Osteoblast (primary cell): ENCODE measurements at regions not wholly inside any gene's neighbourhood (a gene's known extent, or its start where the extent isn't known, plus 50 kb on each side); places are given as distances from the start of the nearest gene placed in this dataset.
A peak's percentile ranks its signal among the peaks of the same experiment; 100 is the strongest.

Source experiments
- DNase-seq: peaks from one replicate; pipeline ENCODE4 v3.0.0; 2011; ENCODE audit warnings: low spot score, mixed read lengths; ENCODE audit not compliant: insufficient read length; ENCODE audit errors: missing footprints
- H2AFZ ChIP-seq: 2 replicates; pipeline ENCODE4 v1.6.0; 2011; ENCODE audit warnings: mild to moderate bottlenecking, low read length
- H3K27ac ChIP-seq: 2 replicates; pipeline ENCODE4 v1.5.1; 2011; ENCODE audit warnings: mild to moderate bottlenecking, low read depth, low read length, moderate library complexity
- H3K27me3 ChIP-seq: 2 replicates; pipeline ENCODE4 v1.6.0; 2012; ENCODE audit warnings: mild to moderate bottlenecking, control low read depth, inconsistent platforms, low read length, moderate library complexity; ENCODE audit not compliant: insufficient read depth
- H3K36me3 ChIP-seq: 2 replicates; pipeline ENCODE4 v1.5.1; 2011; ENCODE audit warnings: mild to moderate bottlenecking, low read length, control low read depth, moderate library complexity; ENCODE audit not compliant: insufficient read depth
- H3K4me1 ChIP-seq: 2 replicates; pipeline ENCODE4 v1.5.1; 2011; ENCODE audit warnings: mild to moderate bottlenecking, low read length, control low read depth, moderate library complexity; ENCODE audit not compliant: insufficient read depth
- H3K4me2 ChIP-seq: 2 replicates; pipeline ENCODE4 v1.6.0; 2011; ENCODE audit warnings: mild to moderate bottlenecking, low read length; ENCODE audit not compliant: insufficient read depth
- H3K4me3 ChIP-seq: fragments of 200-600 bp; sonication (generic); 3 replicates; pipeline ENCODE4 v1.5.1; 2012; ENCODE audit warnings: mild to moderate bottlenecking, low read length, inconsistent platforms; ENCODE audit not compliant: insufficient read depth
- H3K79me2 ChIP-seq: 2 replicates; pipeline ENCODE4 v1.6.0; 2012; ENCODE audit warnings: mild to moderate bottlenecking, low read length, control low read depth, inconsistent platforms; ENCODE audit not compliant: insufficient read depth
- H3K9me3 ChIP-seq: 2 replicates; pipeline ENCODE4 v1.5.1; 2011; ENCODE audit warnings: low read depth, low read length, control low read depth
- H4K20me1 ChIP-seq: 2 replicates; pipeline ENCODE4 v1.6.0; 2012; ENCODE audit warnings: mild to moderate bottlenecking, low read length, control low read depth; ENCODE audit not compliant: insufficient read depth
- CTCF ChIP-seq: IDR thresholded peaks from 2 replicates; pipeline ENCODE4 v1.5.1; 2011; ENCODE audit warnings: mild to moderate bottlenecking, low read depth, low read length, moderate library complexity; ENCODE audit errors: extremely low read depth

- H3K4me3 ChIP-seq: no peak overlapping the region
- H2AFZ ChIP-seq: no peak overlapping the region
- no peaks in the 10 kb centered on the region for H3K36me3 ChIP-seq
- H3K4me2 ChIP-seq: no peak overlapping the region
- no peaks in the 10 kb centered on the region for H3K27me3 ChIP-seq
- H3K9me3 ChIP-seq: no peaks in the 10 kb centered on the region
- DNase-seq: no peak
- H3K79me2 ChIP-seq: no peaks in the 10 kb centered on the region
- no peak for TF ChIP-seq CTCF
- H3K27ac ChIP-seq: no peak overlapping the region
- H4K20me1 ChIP-seq: no peaks in the 10 kb centered on the region
- no peaks in the 10 kb centered on the region for H3K4me1 ChIP-seq
Observed at GRCh38 chr6:164095056-164095455, 680.5 kb downstream of the QKI start.

- H3K27me3 ChIP-seq: no peaks in the 10 kb centered on the region
- H3K36me3 ChIP-seq: no peaks in the 10 kb centered on the region
- H4K20me1 ChIP-seq: no peaks in the 10 kb centered on the region
- TF ChIP-seq CTCF: no peak
- H3K27ac ChIP-seq: no peak overlapping the region
- no peak overlapping the region for H3K4me2 ChIP-seq
- H3K4me1 ChIP-seq: peaks cover 3% of the 10 kb centered on the region
- DNase-seq: no peak
- H3K79me2 ChIP-seq: no peaks in the 10 kb centered on the region
- H3K4me3 ChIP-seq: no peak overlapping the region
- H3K9me3 ChIP-seq: no peaks in the 10 kb centered on the region
- H2AFZ ChIP-seq: no peak overlapping the region
Observed at GRCh38 chr6:164087870-164088269, 673.4 kb downstream of the QKI start.

DNA sequence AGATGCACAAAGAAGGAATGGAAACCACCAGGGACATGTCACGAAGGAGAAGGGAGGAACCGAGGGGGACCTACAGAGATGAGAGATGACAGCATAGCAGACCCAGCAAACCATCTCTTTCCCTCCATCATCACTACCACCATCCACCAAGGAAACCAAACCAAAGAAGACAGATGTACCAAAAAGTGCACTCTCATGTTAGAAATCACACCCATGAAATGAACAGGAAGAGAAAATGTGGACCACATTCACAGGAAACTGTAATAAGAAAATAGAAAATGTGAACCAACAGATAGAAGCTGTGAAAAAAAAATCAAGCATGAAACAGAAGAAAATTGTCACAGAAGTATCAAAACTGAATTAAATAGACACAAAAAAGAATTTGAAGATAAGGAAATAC, 672.7 kb downstream of the QKI start:
- Histone ChIP-seq H4K20me1 (no peaks in the 10 kb centered on the region), H3K4me2 (no peak overlapping the region), H3K36me3 (no peaks in the 10 kb centered on the region), H3K4me3 (no peak overlapping the region), H3K9me3 (no peaks in the 10 kb centered on the region), H3K79me2 (no peaks in the 10 kb centered on the region), H3K27me3 (no peaks in the 10 kb centered on the region), H3K4me1 (peaks cover 3% of the 10 kb centered on the region), H2AFZ (no peak overlapping the region), H3K27ac (no peak overlapping the region)
- DNase-seq: no peak
- TF ChIP-seq CTCF: no peak

DNA sequence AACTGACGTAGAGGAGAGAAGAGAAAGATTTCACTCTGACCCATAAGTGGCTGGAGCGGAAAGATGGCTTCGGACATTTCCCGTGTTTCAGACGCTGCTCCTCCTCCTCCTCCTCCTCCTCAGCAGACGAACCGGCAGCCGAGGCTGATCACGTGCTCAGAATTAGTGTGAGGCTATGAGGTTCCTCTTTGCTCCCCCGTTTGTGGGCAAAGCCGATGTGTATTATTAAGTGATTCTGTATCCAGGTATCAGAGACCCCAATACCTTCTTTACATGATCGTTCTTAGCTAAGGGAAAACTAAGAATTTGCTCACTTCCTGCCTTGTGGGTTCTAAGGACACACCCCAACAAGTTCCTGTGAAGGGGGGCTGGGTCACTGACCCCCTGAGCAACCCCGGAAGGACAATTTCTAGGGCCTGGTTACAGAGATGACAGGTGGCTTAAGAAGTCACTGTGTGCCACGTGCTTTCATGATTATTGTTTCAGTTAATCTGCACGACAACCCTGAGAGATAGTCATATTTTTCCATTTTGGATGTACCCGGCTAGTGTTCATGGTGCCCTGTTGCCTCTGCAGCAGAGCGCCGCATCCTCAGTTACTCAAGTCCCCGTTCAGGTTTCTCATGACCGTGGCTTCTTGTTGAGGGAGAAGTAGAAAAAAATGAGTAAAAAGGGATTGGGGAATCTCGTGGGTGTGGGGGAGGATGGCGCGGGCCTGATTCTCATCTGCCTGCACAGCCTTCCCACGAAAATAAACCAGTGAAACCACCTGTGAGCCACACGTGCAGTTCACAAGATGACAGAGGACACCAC, 671.8 kb downstream of the QKI start:
- Histone ChIP-seq H3K9me3 (no peaks in the 10 kb centered on the region), H3K27ac (peak overlapping the region; percentile 28), H3K4me1 (peaks cover 3% of the 10 kb centered on the region), H3K27me3 (no peaks in the 10 kb centered on the region), H3K36me3 (no peaks in the 10 kb centered on the region), H3K79me2 (no peaks in the 10 kb centered on the region), H3K4me2 (peak overlapping the region; percentile 50), H4K20me1 (no peaks in the 10 kb centered on the region), H2AFZ (peak overlapping the region; percentile 66), H3K4me3 (peak overlapping the region; percentile 46)
- DNase-seq: no peak
- no peak for TF ChIP-seq CTCF
